ENCODE measurements at regions not wholly inside any gene's neighbourhood (a gene's known extent, or its start where the extent isn't known, plus 50 kb on each side); places are given as distances from the start of the nearest gene placed in this dataset.

- Histone ChIP-seq H3K9me3 (replicated peaks; ENCODE audit: insufficient read depth, low read length) (no peaks in the 10 kb centered on the region), H3K9me2 (replicated peaks; ENCODE audit: insufficient read depth, low read length) (no peaks in the 10 kb centered on the region), H3K9ac (ENCODE audit: low read length) (no peak overlapping the region), H3K27me3 (replicated peaks; ENCODE audit: insufficient read depth, low read length) (no peaks in the 10 kb centered on the region), H3K4me3 (ENCODE audit: low read length) (no peak overlapping the region), H3K79me2 (ENCODE audit: low read length) (no peaks in the 10 kb centered on the region), H2AFZ (ENCODE audit: low read length) (no peak overlapping the region), H3F3A (ENCODE audit: insufficient read depth, low read length) (no peaks in the 10 kb centered on the region), H3K27ac (ENCODE audit: low read length) (no peak overlapping the region), H4K20me1 (ENCODE audit: insufficient read depth, low read length) (no peaks in the 10 kb centered on the region), H3K4me2 (ENCODE audit: low read depth, low read length) (no peak overlapping the region), H3K4me1 (ENCODE audit: low read length) (no peaks in the 10 kb centered on the region), H3K36me3 (replicated peaks; ENCODE audit: insufficient read depth, low read length) (no peaks in the 10 kb centered on the region)
- DNase-seq: no peak
- no peak for TF ChIP-seq EZH2phosphoT487 (IDR thresholded peaks at IDR 0.05; ENCODE audit: low read length)
- no peak for TF ChIP-seq CTCF (IDR thresholded peaks at IDR 0.05; ENCODE audit: low read length)
- TF ChIP-seq EZH2 (optimal IDR thresholded peaks at IDR 0.05; ENCODE audit: low read depth, low read length): no peak
Observed at GRCh38 chr6:14763139-14763538, 482.7 kb upstream of the JARID2 start.

DNA sequence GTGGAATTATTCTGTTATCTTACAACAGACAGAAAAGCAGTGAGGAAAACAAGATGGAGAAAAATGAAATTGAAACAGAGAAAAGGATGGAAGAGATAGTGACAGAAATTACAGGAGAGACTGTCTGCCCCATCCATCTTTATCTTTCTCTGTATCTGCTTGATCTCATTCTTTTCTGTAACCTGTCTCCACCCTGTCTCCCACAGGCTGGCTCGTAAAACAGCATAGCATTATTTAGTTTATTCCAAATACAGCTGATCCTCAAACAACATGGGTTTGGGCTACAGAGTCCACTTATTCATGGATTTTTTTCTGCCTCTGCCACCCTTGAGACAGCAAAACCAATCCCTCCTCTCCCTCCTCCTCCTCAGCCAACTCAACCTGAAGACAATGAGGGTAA is 482.3 kb upstream of the JARID2 start:
- H3K79me2 ChIP-seq (ENCODE audit: low read length): no peaks in the 10 kb centered on the region
- H3F3A ChIP-seq (ENCODE audit: insufficient read depth, low read length): no peaks in the 10 kb centered on the region
- no peaks in the 10 kb centered on the region for H4K20me1 ChIP-seq (ENCODE audit: insufficient read depth, low read length)
- H3K9me3 ChIP-seq (replicated peaks; ENCODE audit: insufficient read depth, low read length): no peaks in the 10 kb centered on the region
- TF ChIP-seq CTCF (IDR thresholded peaks at IDR 0.05; ENCODE audit: low read length): no peak
- TF ChIP-seq EZH2phosphoT487 (IDR thresholded peaks at IDR 0.05; ENCODE audit: low read length): no peak
- no peak for TF ChIP-seq EZH2 (optimal IDR thresholded peaks at IDR 0.05; ENCODE audit: low read depth, low read length)
- H3K4me3 ChIP-seq (ENCODE audit: low read length): no peak overlapping the region
- no peak for DNase-seq
- no peaks in the 10 kb centered on the region for H3K27me3 ChIP-seq (replicated peaks; ENCODE audit: insufficient read depth, low read length)
- H3K4me2 ChIP-seq (ENCODE audit: low read depth, low read length): no peak overlapping the region
- no peaks in the 10 kb centered on the region for H3K9me2 ChIP-seq (replicated peaks; ENCODE audit: insufficient read depth, low read length)
- no peak overlapping the region for H3K9ac ChIP-seq (ENCODE audit: low read length)
- no peaks in the 10 kb centered on the region for H3K4me1 ChIP-seq (ENCODE audit: low read length)
- no peak overlapping the region for H2AFZ ChIP-seq (ENCODE audit: low read length)
- no peak overlapping the region for H3K27ac ChIP-seq (ENCODE audit: low read length)
- no peaks in the 10 kb centered on the region for H3K36me3 ChIP-seq (replicated peaks; ENCODE audit: insufficient read depth, low read length)

DNA sequence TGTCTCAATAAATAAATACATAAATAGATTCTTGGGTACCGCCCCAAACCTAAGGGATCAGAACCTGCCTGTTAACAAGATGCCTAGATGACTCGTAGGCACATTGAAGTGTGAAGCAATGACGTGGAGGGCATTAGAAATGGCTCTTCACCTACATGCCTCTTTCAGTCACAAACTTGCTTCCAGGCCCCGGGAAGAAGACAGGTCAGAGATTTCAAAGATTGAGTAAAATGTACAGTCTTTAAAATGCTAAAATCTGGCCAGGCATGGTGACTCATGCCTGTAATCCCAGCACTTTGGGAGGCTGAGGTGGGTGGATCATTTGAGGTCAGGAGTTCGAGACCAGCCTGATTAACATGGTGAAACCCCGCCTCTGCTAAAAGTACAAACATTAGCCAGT is 480.8 kb upstream of the JARID2 start:
- no peak for TF ChIP-seq EZH2 (optimal IDR thresholded peaks at IDR 0.05; ENCODE audit: low read depth, low read length)
- TF ChIP-seq EZH2phosphoT487 (IDR thresholded peaks at IDR 0.05; ENCODE audit: low read length): no peak
- TF ChIP-seq CTCF (IDR thresholded peaks at IDR 0.05; ENCODE audit: low read length): no peak
- H3K9me3 ChIP-seq (replicated peaks; ENCODE audit: insufficient read depth, low read length): no peaks in the 10 kb centered on the region
- no peak overlapping the region for H3K27ac ChIP-seq (ENCODE audit: low read length)

More for the DNA sequence above, 480.8 kb upstream of the JARID2 start:
- H3K79me2 ChIP-seq (ENCODE audit: low read length): no peaks in the 10 kb centered on the region
- H2AFZ ChIP-seq (ENCODE audit: low read length): no peak overlapping the region
- H3K9ac ChIP-seq (ENCODE audit: low read length): no peak overlapping the region
- no peaks in the 10 kb centered on the region for H3K27me3 ChIP-seq (replicated peaks; ENCODE audit: insufficient read depth, low read length)
- H3K4me3 ChIP-seq (ENCODE audit: low read length): no peak overlapping the region
- no peaks in the 10 kb centered on the region for H3K4me1 ChIP-seq (ENCODE audit: low read length)
- no peak overlapping the region for H3K4me2 ChIP-seq (ENCODE audit: low read depth, low read length)
- H4K20me1 ChIP-seq (ENCODE audit: insufficient read depth, low read length): no peaks in the 10 kb centered on the region
- DNase-seq: no peak
- H3K9me2 ChIP-seq (replicated peaks; ENCODE audit: insufficient read depth, low read length): no peaks in the 10 kb centered on the region
- no peaks in the 10 kb centered on the region for H3F3A ChIP-seq (ENCODE audit: insufficient read depth, low read length)
- no peaks in the 10 kb centered on the region for H3K36me3 ChIP-seq (replicated peaks; ENCODE audit: insufficient read depth, low read length)

Data from MM.1S (cell line).